ENCODE measurements at regions not wholly inside any gene's neighbourhood (a gene's known extent, or its start where the extent isn't known, plus 50 kb on each side); places are given as distances from the start of the nearest gene placed in this dataset.
A peak's percentile ranks its signal among the peaks of the same experiment; 100 is the strongest.

GRCh38 chr7:97470726-97471125 lies 261.2 kb upstream of the TAC1 start:
- no peak for DNase-seq

GRCh38 chr7:97471491-97471890 lies 260.4 kb upstream of the TAC1 start:
- DNase-seq = no peak

- DNase-seq = no peak
Measured at GRCh38 chr7:97479740-97480290, 252.1 kb upstream of the TAC1 start.

- DNase-seq = no peak
Measured at GRCh38 chr7:97480772-97481390, 251.0 kb upstream of the TAC1 start.

- DNase-seq = no peak
Measured at GRCh38 chr7:97495487-97495886, 236.4 kb upstream of the TAC1 start.

GRCh38 chr7:97499204-97499603 lies 232.7 kb upstream of the TAC1 start:
- no peak for DNase-seq

GRCh38 chr7:97503367-97504094 lies 228.4 kb upstream of the TAC1 start:
- DNase-seq = no peak

- peak in 1 of 2 donors; percentile 42 for DNase-seq
Measured at GRCh38 chr7:97506728-97507127, 225.2 kb upstream of the TAC1 start.

GRCh38 chr7:97512441-97513207 lies 219.3 kb upstream of the TAC1 start:
- DNase-seq = no peak

- DNase-seq = no peak
Measured at GRCh38 chr7:97513326-97513725, 218.6 kb upstream of the TAC1 start.

- no peak for DNase-seq
Measured at GRCh38 chr7:97541188-97541587, 190.7 kb upstream of the TAC1 start.

GRCh38 chr7:97555857-97556421 lies 175.9 kb upstream of the TAC1 start:
- DNase-seq = no peak

- no peak for DNase-seq
Measured at GRCh38 chr7:97565665-97566064, 166.2 kb upstream of the TAC1 start.

GRCh38 chr7:97573065-97573464 lies 158.8 kb upstream of the TAC1 start:
- DNase-seq = no peak

- no peak for DNase-seq
Measured at GRCh38 chr7:97576043-97576442, 155.8 kb upstream of the TAC1 start.

- DNase-seq = no peak
Measured at GRCh38 chr7:97578225-97578624, 153.7 kb upstream of the TAC1 start.

GRCh38 chr7:97580205-97580604 lies 151.7 kb upstream of the TAC1 start:
- no peak for DNase-seq

- no peak for DNase-seq
Measured at GRCh38 chr7:97595439-97595838, 136.4 kb upstream of the TAC1 start.

GRCh38 chr7:97601931-97602457 lies 129.9 kb upstream of the TAC1 start:
- DNase-seq = no peak

- no peak for DNase-seq
Measured at GRCh38 chr7:97620495-97620894, 111.4 kb upstream of the TAC1 start.

- DNase-seq = no peak
Measured at GRCh38 chr7:97623333-97623732, 108.6 kb upstream of the TAC1 start.

GRCh38 chr7:97630116-97630515 lies 101.8 kb upstream of the TAC1 start:
- DNase-seq = no peak

- DNase-seq = no peak
Measured at GRCh38 chr7:97635622-97636021, 96.3 kb upstream of the TAC1 start.
